ENCODE measurements at regions not wholly inside any gene's neighbourhood (a gene's known extent, or its start where the extent isn't known, plus 50 kb on each side); places are given as distances from the start of the nearest gene placed in this dataset.

DNA sequence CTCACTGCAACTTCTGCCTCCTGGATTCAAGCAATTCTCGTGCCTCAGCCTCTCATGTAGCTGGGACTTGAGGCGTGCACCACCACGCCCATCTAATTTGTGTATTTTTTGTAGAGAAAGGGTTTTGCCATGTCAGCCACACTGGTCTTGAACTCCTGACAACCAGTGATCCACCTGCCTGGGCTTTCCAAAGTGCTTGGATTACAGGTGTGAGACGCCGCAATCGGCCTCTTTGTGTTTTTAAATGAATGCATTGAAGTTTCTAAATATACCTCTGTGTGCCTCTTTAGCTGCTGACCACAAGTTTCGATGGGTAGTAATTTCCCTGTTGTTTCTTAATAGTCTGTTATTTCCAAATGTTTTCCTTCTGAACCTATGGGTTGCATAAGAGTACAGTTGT is 765.3 kb upstream of the GRIA3 start:
- no peak for TF ChIP-seq TAF1 (conservative IDR thresholded peaks at IDR 0.05)
- TF ChIP-seq, protein P1, sequence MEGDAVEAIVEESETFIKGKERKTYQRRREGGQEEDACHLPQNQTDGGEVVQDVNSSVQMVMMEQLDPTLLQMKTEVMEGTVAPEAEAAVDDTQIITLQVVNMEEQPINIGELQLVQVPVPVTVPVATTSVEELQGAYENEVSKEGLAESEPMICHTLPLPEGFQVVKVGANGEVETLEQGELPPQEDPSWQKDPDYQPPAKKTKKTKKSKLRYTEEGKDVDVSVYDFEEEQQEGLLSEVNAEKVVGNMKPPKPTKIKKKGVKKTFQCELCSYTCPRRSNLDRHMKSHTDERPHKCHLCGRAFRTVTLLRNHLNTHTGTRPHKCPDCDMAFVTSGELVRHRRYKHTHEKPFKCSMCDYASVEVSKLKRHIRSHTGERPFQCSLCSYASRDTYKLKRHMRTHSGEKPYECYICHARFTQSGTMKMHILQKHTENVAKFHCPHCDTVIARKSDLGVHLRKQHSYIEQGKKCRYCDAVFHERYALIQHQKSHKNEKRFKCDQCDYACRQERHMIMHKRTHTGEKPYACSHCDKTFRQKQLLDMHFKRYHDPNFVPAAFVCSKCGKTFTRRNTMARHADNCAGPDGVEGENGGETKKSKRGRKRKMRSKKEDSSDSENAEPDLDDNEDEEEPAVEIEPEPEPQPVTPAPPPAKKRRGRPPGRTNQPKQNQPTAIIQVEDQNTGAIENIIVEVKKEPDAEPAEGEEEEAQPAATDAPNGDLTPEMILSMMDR (IDR thresholded peaks at IDR 0.05; ENCODE audit: low read depth, low read length, missing input control): no peak
- TF ChIP-seq, protein P2, sequence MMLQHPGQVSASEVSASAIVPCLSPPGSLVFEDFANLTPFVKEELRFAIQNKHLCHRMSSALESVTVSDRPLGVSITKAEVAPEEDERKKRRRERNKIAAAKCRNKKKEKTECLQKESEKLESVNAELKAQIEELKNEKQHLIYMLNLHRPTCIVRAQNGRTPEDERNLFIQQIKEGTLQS (IDR thresholded peaks at IDR 0.05): no peak
- no peak for TF ChIP-seq RAD21 (IDR thresholded peaks at IDR 0.05)
- TF ChIP-seq, protein P3, sequence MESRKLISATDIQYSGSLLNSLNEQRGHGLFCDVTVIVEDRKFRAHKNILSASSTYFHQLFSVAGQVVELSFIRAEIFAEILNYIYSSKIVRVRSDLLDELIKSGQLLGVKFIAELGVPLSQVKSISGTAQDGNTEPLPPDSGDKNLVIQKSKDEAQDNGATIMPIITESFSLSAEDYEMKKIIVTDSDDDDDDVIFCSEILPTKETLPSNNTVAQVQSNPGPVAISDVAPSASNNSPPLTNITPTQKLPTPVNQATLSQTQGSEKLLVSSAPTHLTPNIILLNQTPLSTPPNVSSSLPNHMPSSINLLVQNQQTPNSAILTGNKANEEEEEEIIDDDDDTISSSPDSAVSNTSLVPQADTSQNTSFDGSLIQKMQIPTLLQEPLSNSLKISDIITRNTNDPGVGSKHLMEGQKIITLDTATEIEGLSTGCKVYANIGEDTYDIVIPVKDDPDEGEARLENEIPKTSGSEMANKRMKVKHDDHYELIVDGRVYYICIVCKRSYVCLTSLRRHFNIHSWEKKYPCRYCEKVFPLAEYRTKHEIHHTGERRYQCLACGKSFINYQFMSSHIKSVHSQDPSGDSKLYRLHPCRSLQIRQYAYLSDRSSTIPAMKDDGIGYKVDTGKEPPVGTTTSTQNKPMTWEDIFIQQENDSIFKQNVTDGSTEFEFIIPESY (IDR thresholded peaks at IDR 0.05): no peak
- no peak for TF ChIP-seq YY1 (IDR thresholded peaks at IDR 0.05)
- no peak for TF ChIP-seq FOXA1 (IDR thresholded peaks at IDR 0.05)
